SHP77 treated with DMSO at 0.1 percent for 48 hours (cell line): ENCODE measurements at regions not wholly inside any gene's neighbourhood (a gene's known extent, or its start where the extent isn't known, plus 50 kb on each side); places are given as distances from the start of the nearest gene placed in this dataset.
"Not testable (repeated sequence)": the region's sequence is repeated elsewhere in the genome, so short reads cannot be mapped to it uniquely, and the experiment has no call there.

Experiments used
- DNase-seq: peaks from one replicate; lab custom pipeline; 2025; lab: John Stamatoyannopoulos, UW

- no peak for DNase-seq
Observed at GRCh38 chr10:117790179-117790578, 247.6 kb downstream of the EMX2 start.

DNA sequence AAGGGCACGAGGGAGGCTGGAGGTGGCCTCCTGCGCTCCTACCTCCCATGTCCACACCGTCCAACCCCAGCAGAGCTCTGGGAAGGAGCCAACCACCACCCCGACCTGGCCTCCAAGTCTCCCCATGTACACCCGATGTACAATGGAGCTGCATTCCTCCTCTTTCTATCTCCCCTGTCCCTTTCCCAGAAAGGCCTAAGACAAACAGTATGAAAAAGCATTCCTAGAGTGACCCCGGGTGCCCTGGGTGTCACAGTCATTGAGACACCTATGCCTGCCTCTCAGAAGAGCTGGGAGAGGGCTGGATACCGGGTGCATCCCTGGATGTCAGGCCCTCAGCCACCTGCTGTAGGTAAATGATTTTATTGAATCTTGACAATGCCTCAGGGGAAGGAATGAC lies 248.1 kb downstream of the EMX2 start:
- no peak for DNase-seq

DNA sequence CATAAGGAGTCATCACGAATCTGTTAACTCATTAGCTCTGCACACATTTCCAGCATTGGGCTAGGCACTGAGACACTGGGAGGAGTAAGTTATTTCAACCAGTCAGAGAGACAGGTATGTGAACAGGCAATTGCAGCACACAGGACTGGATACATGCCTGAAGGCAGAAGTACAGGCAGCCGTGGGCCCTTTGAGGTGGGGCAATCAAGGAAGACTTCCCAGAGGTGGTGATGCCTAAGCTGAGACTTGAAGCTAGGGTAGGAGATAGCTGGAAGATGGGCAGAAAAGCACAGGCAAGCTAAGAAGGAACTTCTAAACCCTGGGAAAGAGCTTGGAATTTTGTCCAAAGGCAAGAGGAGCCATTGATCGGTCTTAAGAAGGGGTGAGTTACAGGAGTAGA lies 249.7 kb downstream of the EMX2 start:
- no peak for DNase-seq

DNA sequence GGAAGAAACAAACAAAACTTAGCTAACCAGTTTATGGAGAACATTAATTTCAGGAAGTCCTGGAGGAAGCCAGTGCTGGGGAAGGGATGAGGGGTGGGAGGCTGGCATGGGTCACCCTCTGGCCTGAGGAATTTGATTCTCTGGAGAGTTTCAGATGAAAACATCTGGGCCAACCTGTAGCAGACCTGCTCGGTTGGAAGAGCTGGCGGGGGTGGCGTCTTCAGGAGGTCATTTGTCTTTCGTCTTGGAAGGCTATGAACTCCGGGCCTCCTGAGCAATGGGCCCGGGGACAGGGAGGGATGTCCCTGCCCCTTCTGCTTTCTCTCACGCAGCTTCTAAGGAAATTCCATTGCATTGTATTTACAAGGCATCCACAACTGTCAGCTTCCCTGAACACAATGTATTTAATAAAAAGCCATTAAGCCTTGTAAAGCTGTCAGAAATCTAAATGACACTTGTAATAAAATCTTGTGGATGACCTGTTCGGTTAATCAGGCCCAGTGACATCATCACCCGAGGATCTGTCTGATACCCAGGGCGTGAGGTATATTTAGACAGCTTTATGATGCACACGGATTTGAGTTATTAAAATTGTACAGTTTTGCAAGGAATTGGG lies 250.5 kb downstream of the RAB11FIP2 start:
- DNase-seq, result no peak

GRCh38 chr10:117797296-117797695 lies 249.4 kb downstream of the RAB11FIP2 start:
- no peak for DNase-seq

- DNase-seq, result no peak
Observed at GRCh38 chr10:117801691-117802090, 245.1 kb downstream of the RAB11FIP2 start.

DNA sequence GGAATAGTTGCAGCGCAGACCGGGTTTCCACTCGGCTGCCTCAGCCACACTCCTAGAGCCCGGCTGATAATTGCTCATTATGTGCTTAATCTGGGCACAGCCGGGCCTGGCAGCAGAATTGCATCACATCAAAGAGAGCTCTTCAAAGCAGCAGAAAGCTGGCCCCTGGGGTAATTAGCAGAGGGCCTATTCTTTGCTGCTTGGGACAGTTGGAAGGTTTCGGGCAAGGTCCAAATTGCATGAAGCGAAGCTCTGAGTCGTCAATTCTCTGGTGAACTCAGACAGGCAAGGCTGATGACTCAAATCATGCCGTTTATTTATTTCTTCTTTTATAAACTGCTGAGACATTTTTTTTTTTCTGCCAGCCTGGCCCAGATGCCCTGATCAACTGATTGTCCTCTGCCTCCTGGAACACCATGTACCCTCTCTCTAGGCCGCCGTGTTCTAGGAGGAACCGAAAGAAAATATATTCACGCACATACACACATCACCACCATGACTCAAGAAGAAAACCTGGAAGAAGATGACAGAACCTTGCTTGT lies 242.2 kb downstream of the RAB11FIP2 start:
- DNase-seq, result no peak

DNA sequence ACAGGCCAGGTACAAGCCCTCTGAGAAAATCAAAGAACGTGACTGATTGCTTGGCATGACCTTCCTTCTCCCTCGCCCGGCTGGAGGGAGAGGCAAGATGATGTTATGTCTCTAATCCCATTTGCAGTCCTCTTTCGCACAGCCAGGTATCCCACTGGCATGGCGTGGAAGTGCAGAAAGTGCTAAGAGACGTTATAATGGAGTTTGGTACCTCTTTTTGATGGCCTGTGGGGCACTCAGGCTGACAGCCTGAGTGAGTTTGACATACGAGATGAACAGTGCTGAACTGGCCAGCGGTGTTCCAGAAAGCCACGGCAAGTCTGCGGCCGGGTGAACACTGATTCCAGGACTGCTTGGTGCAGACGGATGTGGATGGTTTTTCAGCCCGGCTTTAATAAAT lies 241.6 kb downstream of the RAB11FIP2 start:
- DNase-seq, result no peak

- DNase-seq, result no peak
Observed at GRCh38 chr10:117807441-117807840, 239.3 kb downstream of the RAB11FIP2 start.

DNA sequence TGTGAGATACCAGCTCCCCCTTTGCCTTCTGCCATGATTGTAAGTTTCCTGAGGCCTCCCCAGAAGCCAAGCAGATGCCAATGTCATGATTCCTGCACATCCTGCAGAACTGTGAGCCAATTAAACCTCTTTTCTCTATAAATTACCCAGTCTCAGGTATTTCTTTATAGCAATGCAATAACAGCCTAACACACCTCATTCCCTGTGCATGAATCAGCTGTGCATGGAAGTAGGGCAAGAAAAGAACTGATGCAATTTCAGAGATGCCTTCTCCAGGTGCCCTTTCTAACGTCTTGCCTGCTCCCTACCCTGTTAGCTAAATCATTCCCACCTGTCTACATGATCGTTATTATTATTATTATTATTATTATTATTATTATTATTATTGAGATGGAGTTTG lies 230.9 kb downstream of the RAB11FIP2 start:
- DNase-seq, result not testable (repeated sequence)

DNA sequence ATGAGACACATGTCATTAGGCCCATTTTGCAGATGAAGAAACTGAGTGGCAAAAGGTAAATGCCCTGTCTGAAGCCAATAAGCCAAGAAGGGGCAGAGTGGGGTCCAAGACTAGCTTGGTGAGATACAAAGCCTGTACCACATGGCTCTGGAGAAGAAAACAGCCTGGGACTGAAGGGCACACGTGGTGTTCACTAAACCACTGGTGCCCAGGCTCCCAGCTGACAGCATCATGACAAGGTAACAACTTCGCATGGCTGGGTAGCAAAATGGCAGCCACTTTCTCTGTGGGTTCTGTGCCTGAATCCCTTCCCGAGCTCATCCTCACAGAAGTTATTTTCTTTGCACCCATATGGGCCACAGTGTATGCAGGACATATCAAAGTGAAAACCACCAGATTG lies 229.6 kb downstream of the RAB11FIP2 start:
- DNase-seq, result no peak

- no peak for DNase-seq
Observed at GRCh38 chr10:117818721-117819120, 228.0 kb downstream of the RAB11FIP2 start.

DNA sequence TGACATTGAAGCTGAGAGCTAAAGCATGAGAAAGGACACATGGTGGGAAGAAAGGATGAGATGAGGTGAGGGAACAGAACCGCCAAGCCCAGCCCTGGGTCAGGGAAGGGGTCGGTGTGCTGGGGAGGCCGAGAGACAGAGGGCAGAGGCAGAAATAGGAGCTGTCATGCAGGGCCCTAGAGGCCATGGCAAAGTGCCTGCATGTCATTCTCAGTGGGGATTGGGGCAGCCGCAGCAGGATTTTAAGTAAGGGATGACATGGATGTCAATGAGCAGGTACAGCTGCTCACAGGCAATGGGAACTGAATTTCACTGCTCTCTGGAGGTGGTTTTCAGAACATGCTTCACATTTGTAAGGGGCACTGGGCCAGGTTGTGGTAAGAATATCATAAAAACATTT lies 227.4 kb downstream of the RAB11FIP2 start:
- no peak for DNase-seq

- no peak for DNase-seq
Observed at GRCh38 chr10:117823980-117824379, 222.8 kb downstream of the RAB11FIP2 start.

- DNase-seq, result no peak
Observed at GRCh38 chr10:117830205-117830604, 216.5 kb downstream of the RAB11FIP2 start.

- DNase-seq, result no peak
Observed at GRCh38 chr10:117830787-117831212, 215.9 kb downstream of the RAB11FIP2 start.

DNA sequence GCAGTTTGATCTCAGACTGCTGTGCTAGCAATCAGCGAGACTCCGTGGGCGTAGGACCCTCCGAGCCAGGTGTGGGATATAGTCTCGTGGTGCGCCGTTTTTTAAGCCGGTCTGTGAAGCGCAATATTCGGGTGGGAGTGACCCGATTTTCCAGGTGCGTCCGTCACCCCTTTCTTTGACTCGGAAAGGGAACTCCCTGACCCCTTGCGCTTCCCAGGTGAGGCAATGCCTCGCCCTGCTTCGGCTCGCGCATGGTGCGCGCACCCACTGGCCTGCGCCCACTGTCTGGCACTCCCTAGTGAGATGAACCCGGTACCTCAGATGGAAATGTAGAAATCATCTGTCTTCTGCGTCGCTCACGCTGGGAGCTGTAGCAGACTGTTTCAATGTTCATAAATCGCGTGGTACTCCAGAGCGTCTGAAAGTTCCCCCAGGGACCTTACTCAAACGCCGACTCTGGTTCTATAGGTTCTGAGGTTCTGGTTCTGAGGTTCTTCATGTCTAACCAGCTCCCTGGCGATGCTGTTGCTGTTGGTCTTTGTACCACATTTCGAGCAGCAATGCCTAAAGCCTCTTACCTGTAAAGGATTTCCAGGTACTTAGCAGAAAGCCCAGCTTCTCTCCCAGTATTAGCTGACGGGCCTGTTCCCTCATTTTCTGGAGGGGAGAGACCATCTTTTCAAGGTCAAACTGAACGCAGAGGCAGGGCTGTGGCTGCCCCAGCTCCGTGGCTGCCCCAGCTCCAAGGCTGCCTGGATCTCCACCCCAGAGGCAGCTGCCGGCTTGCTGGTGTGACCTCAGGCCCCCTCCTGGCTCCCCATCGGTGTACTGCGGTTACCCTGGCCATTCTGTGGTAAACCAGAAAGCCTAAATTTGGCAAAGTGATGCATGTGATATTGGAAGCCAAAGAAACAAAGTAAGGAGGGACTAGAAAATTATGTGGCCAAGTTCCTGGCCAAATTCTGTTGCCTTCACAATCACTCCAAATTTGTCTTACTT lies 207.9 kb downstream of the RAB11FIP2 start:
- DNase-seq, result not testable (repeated sequence)

GRCh38 chr10:117856426-117856825 lies 190.3 kb downstream of the RAB11FIP2 start:
- not testable (repeated sequence) for DNase-seq

- no peak for DNase-seq
Observed at GRCh38 chr10:117860135-117860534, 186.6 kb downstream of the RAB11FIP2 start.

GRCh38 chr10:117860823-117861222 lies 185.9 kb downstream of the RAB11FIP2 start:
- peak; percentile 1 for DNase-seq

DNA sequence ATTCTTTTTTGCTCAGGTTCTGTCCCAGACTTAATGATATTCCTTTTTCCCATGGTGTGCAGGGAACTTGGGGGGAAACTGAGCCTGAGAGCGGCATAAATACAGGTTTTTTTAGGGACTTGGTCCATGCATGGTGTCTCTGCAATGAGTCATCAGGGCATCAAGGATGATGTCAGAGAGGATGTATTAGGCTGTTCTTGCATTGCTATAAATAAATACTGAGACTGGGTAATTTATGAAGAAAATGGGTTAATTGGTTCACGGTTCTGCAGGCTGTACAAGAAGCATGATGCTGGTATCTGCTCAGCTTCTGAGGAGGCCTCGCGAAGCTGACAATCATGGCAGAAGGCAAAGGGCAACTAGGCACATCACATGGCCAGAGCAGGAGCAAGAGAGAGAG lies 185.4 kb downstream of the RAB11FIP2 start:
- DNase-seq, result no peak

DNA sequence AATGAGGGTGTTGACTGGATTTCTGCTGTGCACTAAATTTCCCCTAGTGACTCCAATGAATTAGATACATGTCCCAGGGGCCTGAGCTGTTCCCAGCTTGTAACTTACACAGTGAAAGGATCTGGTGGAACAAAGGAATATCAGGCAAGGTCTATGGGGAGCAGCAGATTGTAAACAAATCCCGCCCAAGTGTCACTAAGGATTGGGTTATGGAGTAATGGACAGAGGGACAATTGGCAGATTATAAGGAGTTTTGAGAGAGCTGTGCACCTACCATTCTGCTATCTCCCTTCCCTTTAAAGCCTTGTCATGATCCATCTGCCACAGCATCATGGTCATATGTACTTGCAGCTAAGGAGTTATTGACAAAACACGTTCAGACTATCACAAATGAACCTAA lies 183.0 kb downstream of the RAB11FIP2 start:
- DNase-seq, result no peak

GRCh38 chr10:117865945-117866344 lies 180.8 kb downstream of the RAB11FIP2 start:
- no peak for DNase-seq
